ENCODE measurements at regions not wholly inside any gene's neighbourhood (a gene's known extent, or its start where the extent isn't known, plus 50 kb on each side); places are given as distances from the start of the nearest gene placed in this dataset.

DNA sequence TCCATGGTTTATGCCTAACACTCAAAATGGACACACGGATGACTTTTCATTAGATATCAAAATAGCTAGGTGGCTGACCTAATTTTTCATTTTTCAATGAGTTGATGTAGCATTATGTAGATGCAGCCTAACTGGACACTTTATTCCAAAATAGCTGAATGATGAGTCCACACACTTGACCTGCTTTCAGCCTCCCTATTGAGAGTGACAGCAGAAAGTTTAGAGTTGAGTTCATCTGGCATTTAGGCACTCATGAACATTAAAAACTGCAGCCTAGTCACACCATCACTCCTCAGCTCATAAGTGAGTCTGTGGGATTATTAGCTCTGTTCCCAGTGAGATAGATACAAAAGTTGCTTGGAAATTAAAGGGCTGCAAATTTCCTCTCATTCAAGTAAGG lies 307.3 kb upstream of the PRKD1 start:
- TF ChIP-seq, protein P1, sequence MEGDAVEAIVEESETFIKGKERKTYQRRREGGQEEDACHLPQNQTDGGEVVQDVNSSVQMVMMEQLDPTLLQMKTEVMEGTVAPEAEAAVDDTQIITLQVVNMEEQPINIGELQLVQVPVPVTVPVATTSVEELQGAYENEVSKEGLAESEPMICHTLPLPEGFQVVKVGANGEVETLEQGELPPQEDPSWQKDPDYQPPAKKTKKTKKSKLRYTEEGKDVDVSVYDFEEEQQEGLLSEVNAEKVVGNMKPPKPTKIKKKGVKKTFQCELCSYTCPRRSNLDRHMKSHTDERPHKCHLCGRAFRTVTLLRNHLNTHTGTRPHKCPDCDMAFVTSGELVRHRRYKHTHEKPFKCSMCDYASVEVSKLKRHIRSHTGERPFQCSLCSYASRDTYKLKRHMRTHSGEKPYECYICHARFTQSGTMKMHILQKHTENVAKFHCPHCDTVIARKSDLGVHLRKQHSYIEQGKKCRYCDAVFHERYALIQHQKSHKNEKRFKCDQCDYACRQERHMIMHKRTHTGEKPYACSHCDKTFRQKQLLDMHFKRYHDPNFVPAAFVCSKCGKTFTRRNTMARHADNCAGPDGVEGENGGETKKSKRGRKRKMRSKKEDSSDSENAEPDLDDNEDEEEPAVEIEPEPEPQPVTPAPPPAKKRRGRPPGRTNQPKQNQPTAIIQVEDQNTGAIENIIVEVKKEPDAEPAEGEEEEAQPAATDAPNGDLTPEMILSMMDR (conservative IDR thresholded peaks at IDR 0.05 in 1 of 2, IDR thresholded peaks at IDR 0.05 in 1 of 2; ENCODE audit: low read depth in 1 of 2, low read length in 2 of 2) = no peak
- TF ChIP-seq EZH2 (IDR thresholded peaks at IDR 0.05; ENCODE audit: low read length, missing control alignments) = no peak
